Upper lobe of right lung (tissue), 1 donor: ENCODE measurements at regions not wholly inside any gene's neighbourhood (a gene's known extent, or its start where the extent isn't known, plus 50 kb on each side); places are given as distances from the start of the nearest gene placed in this dataset.

Experiments
- ATAC-seq: fragments of 200-7000 bp; cut with Tn5 transposase; one replicate; pipeline ENCODE4 v1.9.1; 2020; ENCODE audit warnings: mild to moderate bottlenecking, moderate library complexity
- DNase-seq: peaks from one replicate; pipeline ENCODE4 v3.0.0-alpha.2; 2020
- H3K27ac ChIP-seq: fragments of 200-600 bp; one replicate; pipeline ENCODE4 v1.8.0; 2022
- H3K27me3 ChIP-seq: fragments of 200-600 bp; one replicate; pipeline ENCODE4 v1.8.0; 2022; ENCODE audit warnings: mild to moderate bottlenecking
- H3K36me3 ChIP-seq: fragments of 200-600 bp; one replicate; pipeline ENCODE4 v1.8.0; 2022
- H3K4me1 ChIP-seq: fragments of 200-600 bp; one replicate; pipeline ENCODE4 v1.8.0; 2022
- H3K4me3 ChIP-seq: fragments of 200-600 bp; one replicate; pipeline ENCODE4 v1.8.0; 2022; ENCODE audit warnings: mild to moderate bottlenecking
- H3K9me3 ChIP-seq: fragments of 200-600 bp; one replicate; pipeline ENCODE4 v1.8.0; 2022
- CTCF ChIP-seq: fragments of 200-600 bp; IDR thresholded peaks from one replicate; pipeline ENCODE4 v1.8.0; 2022; ENCODE audit warnings: antibody characterized with exemption
- intact Hi-C: fragments of 100-400 bp; cut with DNase I; formaldehyde crosslinking; loops from one replicate; pipeline ENCODE4 v1.11.0; 2022
- donor health status: DM: no; HTN: yes; CAD: no; lungs with severe emphysema.

- no peak for ATAC-seq
- DNase-seq: no peak
- Histone ChIP-seq H3K9me3 (no peaks in the 10 kb centered on the region), H3K27me3 (no peaks in the 10 kb centered on the region), H3K36me3 (no peaks in the 10 kb centered on the region), H3K4me1 (no peaks in the 10 kb centered on the region), H3K27ac (no peak overlapping the region), H3K4me3 (no peak overlapping the region)
- TF ChIP-seq CTCF: no peak
- intact Hi-C loops: no loop called here
These were observed 260.4 kb upstream of the ADRA1B start for GRCh38 chr5:159655757-159656409.

- Histone ChIP-seq H3K36me3 (no peaks in the 10 kb centered on the region), H3K27me3 (no peaks in the 10 kb centered on the region), H3K4me3 (no peak overlapping the region), H3K4me1 (no peaks in the 10 kb centered on the region), H3K27ac (no peak overlapping the region), H3K9me3 (no peaks in the 10 kb centered on the region)
- ATAC-seq (no peak), DNase-seq (no peak)
- intact Hi-C loops: no loop called here
- TF ChIP-seq CTCF: no peak
These were observed 259.0 kb upstream of the ADRA1B start for GRCh38 chr5:159657298-159657697.

GRCh38 chr5:159657771-159658170 lies 258.5 kb upstream of the ADRA1B start:
- Histone ChIP-seq H3K27ac (no peak overlapping the region), H3K36me3 (no peaks in the 10 kb centered on the region), H3K4me3 (no peak overlapping the region), H3K27me3 (no peaks in the 10 kb centered on the region), H3K4me1 (no peaks in the 10 kb centered on the region), H3K9me3 (no peaks in the 10 kb centered on the region)
- DNase-seq: no peak
- no peak for TF ChIP-seq CTCF
- intact Hi-C loops: no loop called here
- no peak for ATAC-seq

GRCh38 chr5:159658266-159658925 lies 257.9 kb upstream of the ADRA1B start:
- H3K4me1 ChIP-seq: no peaks in the 10 kb centered on the region
- intact Hi-C loops: no loop called here
- ATAC-seq: no peak
- no peak for TF ChIP-seq CTCF
- DNase-seq: no peak
- no peak overlapping the region for H3K27ac ChIP-seq
- no peaks in the 10 kb centered on the region for H3K36me3 ChIP-seq
- H3K9me3 ChIP-seq: no peaks in the 10 kb centered on the region
- H3K4me3 ChIP-seq: no peak overlapping the region
- no peaks in the 10 kb centered on the region for H3K27me3 ChIP-seq

DNA sequence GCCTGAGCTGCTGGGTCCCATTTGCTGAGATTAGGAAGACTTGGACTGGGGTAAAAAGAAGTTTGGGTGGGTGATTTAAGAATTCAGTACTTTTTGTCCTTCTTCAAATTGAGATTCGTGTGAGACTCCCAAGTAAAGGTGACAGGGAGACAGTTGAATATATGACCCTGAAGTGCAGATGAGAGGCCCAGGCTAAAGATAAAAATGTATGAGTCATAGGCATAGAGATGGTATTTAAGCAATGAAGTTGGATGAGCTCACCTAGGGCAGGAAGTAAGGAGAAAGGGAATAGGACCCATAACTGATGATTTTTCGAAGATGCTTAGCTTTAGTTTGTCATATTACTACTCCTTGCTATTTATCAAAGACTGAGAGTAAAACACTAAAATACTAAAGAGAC lies 255.9 kb upstream of the ADRA1B start:
- no peaks in the 10 kb centered on the region for H3K9me3 ChIP-seq
- no peak overlapping the region for H3K4me3 ChIP-seq
- no peak overlapping the region for H3K27ac ChIP-seq
- H3K27me3 ChIP-seq: no peaks in the 10 kb centered on the region
- TF ChIP-seq CTCF: no peak
- no peak for DNase-seq
- no peaks in the 10 kb centered on the region for H3K4me1 ChIP-seq
- no peaks in the 10 kb centered on the region for H3K36me3 ChIP-seq
- intact Hi-C loops: no loop called here
- no peak for ATAC-seq
